Tibial artery (tissue), 4 donors: ENCODE measurements at regions not wholly inside any gene's neighbourhood (a gene's known extent, or its start where the extent isn't known, plus 50 kb on each side); places are given as distances from the start of the nearest gene placed in this dataset.

Experiments used
- DNase-seq, 2 donors: peaks; one replicate each; pipeline ENCODE4 v3.0.0-alpha.2; 2019
- H3K27ac ChIP-seq, 2 donors: fragments of 200-600 bp; sonication (generic) in 1 of 2; 1 replicate in 1 of 2; 2 replicates in 1 of 2; pipeline ENCODE4 v1.5.1; 2018 to 2019; ENCODE audit warnings: mild to moderate bottlenecking in 1 of 2
- H3K27me3 ChIP-seq, 2 donors: fragments of 200-600 bp; sonication (generic) in 1 of 2; one replicate each; pipeline versions ENCODE4 v1.5.1 to v1.6.0; 2016 to 2019
- H3K36me3 ChIP-seq, 3 donors: fragments of 200-600 bp; sonication (generic) in 2 of 3; one replicate each; pipeline ENCODE4 v1.5.1; 2016 to 2019; ENCODE audit warnings: mild to moderate bottlenecking in 2 of 3
- H3K4me1 ChIP-seq, 4 donors: fragments of 200-600 bp; sonication (generic) in 2 of 4; 1 replicate in 3 of 4; 2 replicates in 1 of 4; pipeline ENCODE4 v1.5.1; 2016 to 2019
- H3K4me3 ChIP-seq, 2 donors: fragments of 200-600 bp; sonication (generic) in 1 of 2; 1 replicate in 1 of 2; 2 replicates in 1 of 2; pipeline ENCODE4 v1.5.1; 2018 to 2019; ENCODE audit warnings: mild to moderate bottlenecking in 2 of 2
- H3K9me3 ChIP-seq, 3 donors: fragments of 200-600 bp; sonication (generic) in 1 of 3; one replicate each; pipeline ENCODE4 v1.5.1; 2016 to 2019
- CTCF ChIP-seq, 2 experiments: fragments of 200-600 bp in 1 of 2; fragments of 450-650 bp in 1 of 2; IDR thresholded peaks; one replicate each; pipeline ENCODE4 v1.5.1; 2017 to 2019; ENCODE audit warnings: antibody characterized with exemption in 2 of 2, mild to moderate bottlenecking in 1 of 2, moderate library complexity in 1 of 2
- intact Hi-C: fragments of 100-400 bp; cut with DNase I; formaldehyde crosslinking; loops from one replicate; pipeline ENCODE4 v1.15.0; 2023; ENCODE audit warnings: low total_unique reads

- no peaks in the 10 kb centered on the region for H3K9me3 ChIP-seq
- no peaks in the 10 kb centered on the region for H3K36me3 ChIP-seq
- H3K27ac ChIP-seq: no peak overlapping the region
- TF ChIP-seq CTCF (IDR thresholded peaks at IDR 0.05): no peak
- no peaks in the 10 kb centered on the region for H3K27me3 ChIP-seq
- no peak overlapping the region for H3K4me3 ChIP-seq
- H3K4me1 ChIP-seq: no peaks in the 10 kb centered on the region
- intact Hi-C loops: no loop called here
- no peak for DNase-seq
Observed at GRCh38 chr21:32184065-32184464, 94.8 kb downstream of the MIS18A start.

- intact Hi-C loops: no loop called here
- no peak for TF ChIP-seq CTCF (IDR thresholded peaks at IDR 0.05)
- no peak for DNase-seq
- no peaks in the 10 kb centered on the region for H3K36me3 ChIP-seq
- no peaks in the 10 kb centered on the region for H3K9me3 ChIP-seq
- H3K4me1 ChIP-seq: no peaks in the 10 kb centered on the region
- H3K27me3 ChIP-seq: no peaks in the 10 kb centered on the region
- H3K27ac ChIP-seq: no peak overlapping the region
- no peak overlapping the region for H3K4me3 ChIP-seq
Observed at GRCh38 chr21:32183396-32183795, 95.5 kb downstream of the MIS18A start.

- no peak for DNase-seq
- Histone ChIP-seq H3K27ac (no peak overlapping the region), H3K4me1 (no peaks in the 10 kb centered on the region), H3K36me3 (no peaks in the 10 kb centered on the region), H3K9me3 (no peaks in the 10 kb centered on the region), H3K27me3 (no peaks in the 10 kb centered on the region), H3K4me3 (no peak overlapping the region)
- intact Hi-C loops: no loop called here
- no peak for TF ChIP-seq CTCF (IDR thresholded peaks at IDR 0.05)
Observed at GRCh38 chr21:32182449-32182848, 96.4 kb downstream of the MIS18A start.

GRCh38 chr21:32181457-32181856, 97.4 kb downstream of the MIS18A start:
- intact Hi-C loops: no loop called here
- DNase-seq: no peak
- H3K27ac ChIP-seq: no peak overlapping the region
- no peak for TF ChIP-seq CTCF (IDR thresholded peaks at IDR 0.05)
- H3K4me3 ChIP-seq: no peak overlapping the region
- H3K9me3 ChIP-seq: no peaks in the 10 kb centered on the region
- H3K36me3 ChIP-seq: no peaks in the 10 kb centered on the region
- H3K4me1 ChIP-seq: no peaks in the 10 kb centered on the region
- H3K27me3 ChIP-seq: no peaks in the 10 kb centered on the region

GRCh38 chr21:32174819-32175218, 104.0 kb downstream of the MIS18A start:
- intact Hi-C loops: no loop called here
- Histone ChIP-seq H3K4me3 (no peak overlapping the region), H3K27me3 (no peaks in the 10 kb centered on the region), H3K27ac (no peak overlapping the region), H3K4me1 (no peaks in the 10 kb centered on the region), H3K36me3 (no peaks in the 10 kb centered on the region), H3K9me3 (peaks cover 0 to 5% (median 0%) of the 10 kb centered on the region in 3 donors)
- no peak for TF ChIP-seq CTCF (IDR thresholded peaks at IDR 0.05)
- DNase-seq: no peak

- no peak overlapping the region for H3K4me3 ChIP-seq
Observed at GRCh38 chr21:32173121-32173724, 105.6 kb downstream of the MIS18A start.

More at GRCh38 chr21:32173121-32173724, 105.6 kb downstream of the MIS18A start:
- Histone ChIP-seq H3K36me3 (no peaks in the 10 kb centered on the region), H3K4me1 (no peaks in the 10 kb centered on the region), H3K27me3 (no peaks in the 10 kb centered on the region), H3K27ac (no peak overlapping the region), H3K9me3 (peaks cover 0 to 5% (median 0%) of the 10 kb centered on the region in 3 donors)
- no peak for TF ChIP-seq CTCF (IDR thresholded peaks at IDR 0.05)
- intact Hi-C loops: no loop called here
- no peak for DNase-seq
